ENCODE measurements at regions not wholly inside any gene's neighbourhood (a gene's known extent, or its start where the extent isn't known, plus 50 kb on each side); places are given as distances from the start of the nearest gene placed in this dataset.
A peak's percentile ranks its signal among the peaks of the same experiment; 100 is the strongest.

DNA sequence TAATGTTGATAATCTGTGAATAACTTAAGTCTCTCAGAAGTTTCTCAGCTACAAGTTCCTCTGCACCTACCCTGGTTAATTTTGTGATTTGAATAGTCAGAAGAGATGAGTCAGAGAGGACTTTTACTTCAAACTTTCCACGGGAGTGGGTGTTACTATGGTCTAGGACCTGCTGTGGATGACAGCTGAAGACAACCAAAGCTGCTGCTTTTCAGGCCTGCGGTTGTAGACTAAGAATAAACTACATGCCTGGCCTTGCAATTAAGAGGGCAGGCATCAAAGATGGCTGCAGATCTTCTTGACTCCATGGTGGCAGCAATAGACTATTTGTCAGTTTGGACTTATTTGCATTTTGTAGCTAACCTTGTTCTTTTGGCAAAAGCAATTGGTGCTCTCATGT lies 227.1 kb upstream of the KRR1 start:
- POLR2A ChIA-PET (ENCODE audit: unreplicated experiment), result no interaction called here
- H3K9ac ChIP-seq (ENCODE audit: low read length), result no peak overlapping the region
- H3F3A ChIP-seq (ENCODE audit: low read length, unreplicated experiment), result no peaks in the 10 kb centered on the region
- H4K20me1 ChIP-seq (ENCODE audit: low read length), result no peaks in the 10 kb centered on the region
- H3K27ac ChIP-seq (ENCODE audit: low read length), result no peak overlapping the region
- no peak overlapping the region for H3K4me2 ChIP-seq (ENCODE audit: low read length)
- intact Hi-C loops (cut with micrococcal nuclease), result no loop called here
- peaks cover 15% of the 10 kb centered on the region for H3K4me1 ChIP-seq (ENCODE audit: insufficient read depth, low read length)
- ATAC-seq (no peak), DNase-seq (no peak)
- no peaks in the 10 kb centered on the region for H3K27me3 ChIP-seq (ENCODE audit: low read length)
- H3K36me3 ChIP-seq (ENCODE audit: low read depth, low read length), result no peaks in the 10 kb centered on the region
- TF ChIP-seq EZH2 (IDR thresholded peaks at IDR 0.05; ENCODE audit: low read length, unreplicated experiment), result no peak
- no peak for TF ChIP-seq EZH2phosphoT487 (IDR thresholded peaks at IDR 0.05; ENCODE audit: borderline replicate concordance, low read length)
- TF ChIP-seq, protein P1, sequence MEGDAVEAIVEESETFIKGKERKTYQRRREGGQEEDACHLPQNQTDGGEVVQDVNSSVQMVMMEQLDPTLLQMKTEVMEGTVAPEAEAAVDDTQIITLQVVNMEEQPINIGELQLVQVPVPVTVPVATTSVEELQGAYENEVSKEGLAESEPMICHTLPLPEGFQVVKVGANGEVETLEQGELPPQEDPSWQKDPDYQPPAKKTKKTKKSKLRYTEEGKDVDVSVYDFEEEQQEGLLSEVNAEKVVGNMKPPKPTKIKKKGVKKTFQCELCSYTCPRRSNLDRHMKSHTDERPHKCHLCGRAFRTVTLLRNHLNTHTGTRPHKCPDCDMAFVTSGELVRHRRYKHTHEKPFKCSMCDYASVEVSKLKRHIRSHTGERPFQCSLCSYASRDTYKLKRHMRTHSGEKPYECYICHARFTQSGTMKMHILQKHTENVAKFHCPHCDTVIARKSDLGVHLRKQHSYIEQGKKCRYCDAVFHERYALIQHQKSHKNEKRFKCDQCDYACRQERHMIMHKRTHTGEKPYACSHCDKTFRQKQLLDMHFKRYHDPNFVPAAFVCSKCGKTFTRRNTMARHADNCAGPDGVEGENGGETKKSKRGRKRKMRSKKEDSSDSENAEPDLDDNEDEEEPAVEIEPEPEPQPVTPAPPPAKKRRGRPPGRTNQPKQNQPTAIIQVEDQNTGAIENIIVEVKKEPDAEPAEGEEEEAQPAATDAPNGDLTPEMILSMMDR (conservative IDR thresholded peaks at IDR 0.05; ENCODE audit: low read depth, low read length), result no peak
- H2AFZ ChIP-seq (ENCODE audit: low read length), result no peak overlapping the region
- CTCF ChIA-PET, result no interaction called here
- BruUV-seq (replicated peaks), result no TSS peak
- no peaks in the 10 kb centered on the region for H3K79me2 ChIP-seq (ENCODE audit: low read length)
- no peak overlapping the region for H3K4me3 ChIP-seq (ENCODE audit: low read length)
- no peaks in the 10 kb centered on the region for H3K9me3 ChIP-seq (ENCODE audit: low read length)
- no peaks in the 10 kb centered on the region for H3K9me2 ChIP-seq (replicated peaks; ENCODE audit: low read length)

- Histone ChIP-seq H3K4me2 (ENCODE audit: low read length) (no peak overlapping the region), H3K27me3 (ENCODE audit: low read length) (no peaks in the 10 kb centered on the region), H4K20me1 (ENCODE audit: low read length) (no peaks in the 10 kb centered on the region), H3F3A (ENCODE audit: low read length, unreplicated experiment) (no peaks in the 10 kb centered on the region), H3K79me2 (ENCODE audit: low read length) (no peaks in the 10 kb centered on the region), H3K27ac (ENCODE audit: low read length) (no peak overlapping the region), H2AFZ (ENCODE audit: low read length) (no peak overlapping the region), H3K36me3 (ENCODE audit: low read depth, low read length) (no peaks in the 10 kb centered on the region), H3K9me2 (replicated peaks; ENCODE audit: low read length) (no peaks in the 10 kb centered on the region), H3K4me1 (ENCODE audit: insufficient read depth, low read length) (peaks cover 15% of the 10 kb centered on the region), H3K9me3 (ENCODE audit: low read length) (no peaks in the 10 kb centered on the region), H3K4me3 (ENCODE audit: low read length) (no peak overlapping the region), H3K9ac (ENCODE audit: low read length) (no peak overlapping the region)
- DNase-seq, result peak; percentile 48
- TF ChIP-seq EZH2 (IDR thresholded peaks at IDR 0.05; ENCODE audit: low read length, unreplicated experiment), result no peak
- TF ChIP-seq, protein P1 (conservative IDR thresholded peaks at IDR 0.05; ENCODE audit: low read depth, low read length), result no peak
- no peak for TF ChIP-seq EZH2phosphoT487 (IDR thresholded peaks at IDR 0.05; ENCODE audit: borderline replicate concordance, low read length)
- intact Hi-C loops (cut with micrococcal nuclease), result no loop called here
- ChIA-PET POLR2A (ENCODE audit: unreplicated experiment) (no interaction called here), CTCF (no interaction called here)
- no TSS peak for BruUV-seq (replicated peaks)
- ATAC-seq, result peak; percentile 70
These were observed 224.4 kb upstream of the KRR1 start for GRCh38 chr12:75735853-75736252.

DNA sequence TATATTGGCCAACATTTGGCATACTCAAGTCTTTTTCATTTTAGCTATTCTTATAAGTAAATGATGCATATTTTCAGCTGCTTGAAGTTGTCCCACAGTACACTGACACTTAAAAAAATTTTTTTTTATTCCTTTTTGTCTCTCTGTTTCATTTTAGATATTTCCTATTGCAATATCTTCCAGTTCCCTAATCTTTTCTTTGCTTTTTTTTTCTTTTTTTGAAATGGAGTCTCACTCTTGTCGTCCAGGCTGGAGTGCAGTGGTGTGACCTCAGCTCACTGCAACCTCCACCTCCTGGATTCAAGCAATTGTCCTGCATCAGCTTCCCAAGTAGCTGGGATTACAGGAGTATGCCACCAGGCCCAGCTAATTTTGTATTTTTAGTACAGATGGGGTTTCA lies 217.4 kb upstream of the KRR1 start:
- Histone ChIP-seq H3K9me3 (ENCODE audit: low read length) (no peaks in the 10 kb centered on the region), H3K4me1 (ENCODE audit: insufficient read depth, low read length) (peaks cover 24% of the 10 kb centered on the region), H3K36me3 (ENCODE audit: low read depth, low read length) (no peaks in the 10 kb centered on the region), H3K4me3 (ENCODE audit: low read length) (no peak overlapping the region), H3K79me2 (ENCODE audit: low read length) (no peaks in the 10 kb centered on the region), H3K9me2 (replicated peaks; ENCODE audit: low read length) (no peaks in the 10 kb centered on the region), H3K27ac (ENCODE audit: low read length) (no peak overlapping the region), H4K20me1 (ENCODE audit: low read length) (no peaks in the 10 kb centered on the region), H2AFZ (ENCODE audit: low read length) (no peak overlapping the region), H3F3A (ENCODE audit: low read length, unreplicated experiment) (peaks cover 4% of the 10 kb centered on the region), H3K4me2 (ENCODE audit: low read length) (no peak overlapping the region), H3K9ac (ENCODE audit: low read length) (no peak overlapping the region), H3K27me3 (ENCODE audit: low read length) (no peaks in the 10 kb centered on the region)
- intact Hi-C loops (cut with micrococcal nuclease), result loop anchor here (10.0 kb wide), 2 partner anchors 246 to 726 kb away; no protein-coding TSS in a partner anchor
- no peak for ATAC-seq
- ChIA-PET CTCF (no interaction called here), POLR2A (ENCODE audit: unreplicated experiment) (interaction anchor here (0.8 kb wide), 1 partner anchor 268 kb away, joined by 29 read pairs; no protein-coding TSS in a partner anchor)
- no peak for DNase-seq
- TF ChIP-seq, protein P1 (conservative IDR thresholded peaks at IDR 0.05; ENCODE audit: low read depth, low read length), result no peak
- TF ChIP-seq EZH2 (IDR thresholded peaks at IDR 0.05; ENCODE audit: low read length, unreplicated experiment) (no peak), EZH2phosphoT487 (IDR thresholded peaks at IDR 0.05; ENCODE audit: borderline replicate concordance, low read length) (no peak)
- no TSS peak for BruUV-seq (replicated peaks)

Measured in PC-3 (cell line).